ENCODE measurements at regions not wholly inside any gene's neighbourhood (a gene's known extent, or its start where the extent isn't known, plus 50 kb on each side); places are given as distances from the start of the nearest gene placed in this dataset.

- TF ChIP-seq CTCF (IDR thresholded peaks at IDR 0.05) (no peak), POLR2A (IDR thresholded peaks at IDR 0.05) (no peak)
Observed at GRCh38 chr7:156069891-156070290, 257.6 kb upstream of the SHH start.

Measured in ovary (tissue), 3 donors.